Esophagus squamous epithelium (tissue), 5 donors: ENCODE measurements at regions not wholly inside any gene's neighbourhood (a gene's known extent, or its start where the extent isn't known, plus 50 kb on each side); places are given as distances from the start of the nearest gene placed in this dataset.

Source experiments
- DNase-seq: peaks from one replicate; lab custom pipeline; 2025; lab: John Stamatoyannopoulos, UW
- H3K27ac ChIP-seq, 4 donors: fragments of 200-600 bp; sonication (generic); one replicate each; pipeline ENCODE4 v1.5.1; 2016 to 2019; ENCODE audit warnings: mild to moderate bottlenecking in 1 of 4
- H3K27me3 ChIP-seq, 4 donors: fragments of 200-600 bp; sonication (generic); 1 replicate in 3 of 4; 2 replicates in 1 of 4; pipeline versions ENCODE4 v1.5.1 to v1.6.0; 2017 to 2021; ENCODE audit warnings: antibody characterized with exemption in 1 of 4
- H3K36me3 ChIP-seq, 3 donors: fragments of 200-600 bp; sonication (generic); one replicate each; pipeline ENCODE4 v1.5.1; 2016 to 2019
- H3K4me1 ChIP-seq, 3 donors: fragments of 200-600 bp; sonication (generic); one replicate each; pipeline ENCODE4 v1.5.1; 2017 to 2019
- H3K4me3 ChIP-seq, 4 donors: fragments of 200-600 bp; sonication (generic); 1 replicate in 3 of 4; 2 replicates in 1 of 4; pipeline ENCODE4 v1.5.1; 2016 to 2019; ENCODE audit warnings: mild to moderate bottlenecking in 2 of 4, moderate library complexity in 1 of 4
- H3K9me3 ChIP-seq, 3 donors: fragments of 200-600 bp; sonication (generic); one replicate each; pipeline ENCODE4 v1.5.1; 2016 to 2019
- POLR2A ChIP-seq, 4 donors: fragments of 450-650 bp; IDR thresholded peaks; one replicate each; pipeline ENCODE4 v1.6.1; 2017; ENCODE audit warnings: antibody characterized with exemption in 4 of 4, mild to moderate bottlenecking in 4 of 4, moderate library complexity in 3 of 4
- WGBS, 2 donors: methylation state at CpG; one replicate each; pipeline ENCODE4 v1.1.5; 2018; 5-methylcytosine and 5-hydroxymethylcytosine counted together
- intact Hi-C: fragments of 100-400 bp; cut with DNase I; formaldehyde crosslinking; loops from one replicate; pipeline ENCODE4 v1.15.0; 2022
- TF ChIP-seq, protein P1 (sequence below), 6 experiments: fragments of 450-650 bp in 4 of 6; fragments of 200-600 bp in 2 of 6; sonication (generic) in 2 of 6; IDR thresholded peaks; one replicate each; pipeline ENCODE4 v1.5.1; 2016 to 2019; ENCODE audit warnings: antibody characterized with exemption in 6 of 6, mild to moderate bottlenecking in 4 of 6, moderate library complexity in 4 of 6
- donor health status: DM: yes; HTN: yes; CAD: no.

DNA sequence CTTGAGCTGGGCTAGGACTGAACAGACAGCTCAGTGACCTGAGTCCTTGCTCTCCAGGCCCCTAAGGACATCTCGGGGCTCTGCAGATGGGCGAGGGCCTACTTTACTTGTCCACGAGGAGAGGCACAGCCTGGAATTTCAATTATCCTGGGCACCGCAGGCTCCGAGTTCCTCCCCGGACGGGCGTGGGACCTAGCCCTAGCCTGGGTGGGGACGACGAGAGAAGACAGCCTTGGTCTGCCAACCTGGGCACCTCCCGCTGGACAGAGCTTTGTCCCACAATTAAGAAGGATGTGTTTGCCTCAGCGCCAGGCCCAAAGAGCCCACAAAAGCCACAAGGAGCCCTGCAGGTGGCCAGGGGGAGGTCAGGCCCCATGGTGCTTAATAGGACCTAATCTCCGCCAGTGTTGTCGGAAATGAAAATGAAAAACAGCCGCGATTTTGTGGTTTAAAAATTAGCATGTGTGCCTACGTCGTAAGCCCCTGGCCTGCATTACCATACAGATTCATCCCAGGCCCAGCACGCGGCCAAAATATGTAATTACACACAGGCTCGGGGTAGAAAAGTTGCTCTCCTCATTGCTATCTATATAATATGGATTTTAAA lies 51.4 kb upstream of the LHX1 start:
- Histone ChIP-seq H3K4me1 (no peaks in the 10 kb centered on the region), H3K36me3 (no peaks in the 10 kb centered on the region), H3K4me3 (no peak overlapping the region), H3K27me3 (peaks cover 0 to 96% (median 2%) of the 10 kb centered on the region in 4 donors), H3K9me3 (no peaks in the 10 kb centered on the region), H3K27ac (no peak overlapping the region)
- DNase-seq = no peak
- WGBS, 2 donors = 84 to 85% methylated on average over 11 to 12 of the region's 21 CpGs
- no peak for TF ChIP-seq POLR2A (IDR thresholded peaks at IDR 0.05)
- TF ChIP-seq, protein P1, sequence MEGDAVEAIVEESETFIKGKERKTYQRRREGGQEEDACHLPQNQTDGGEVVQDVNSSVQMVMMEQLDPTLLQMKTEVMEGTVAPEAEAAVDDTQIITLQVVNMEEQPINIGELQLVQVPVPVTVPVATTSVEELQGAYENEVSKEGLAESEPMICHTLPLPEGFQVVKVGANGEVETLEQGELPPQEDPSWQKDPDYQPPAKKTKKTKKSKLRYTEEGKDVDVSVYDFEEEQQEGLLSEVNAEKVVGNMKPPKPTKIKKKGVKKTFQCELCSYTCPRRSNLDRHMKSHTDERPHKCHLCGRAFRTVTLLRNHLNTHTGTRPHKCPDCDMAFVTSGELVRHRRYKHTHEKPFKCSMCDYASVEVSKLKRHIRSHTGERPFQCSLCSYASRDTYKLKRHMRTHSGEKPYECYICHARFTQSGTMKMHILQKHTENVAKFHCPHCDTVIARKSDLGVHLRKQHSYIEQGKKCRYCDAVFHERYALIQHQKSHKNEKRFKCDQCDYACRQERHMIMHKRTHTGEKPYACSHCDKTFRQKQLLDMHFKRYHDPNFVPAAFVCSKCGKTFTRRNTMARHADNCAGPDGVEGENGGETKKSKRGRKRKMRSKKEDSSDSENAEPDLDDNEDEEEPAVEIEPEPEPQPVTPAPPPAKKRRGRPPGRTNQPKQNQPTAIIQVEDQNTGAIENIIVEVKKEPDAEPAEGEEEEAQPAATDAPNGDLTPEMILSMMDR (IDR thresholded peaks at IDR 0.05) = no peak
- intact Hi-C loops = no loop called here
